IPS DF 4.7 (cell line): ENCODE measurements at regions not wholly inside any gene's neighbourhood (a gene's known extent, or its start where the extent isn't known, plus 50 kb on each side); places are given as distances from the start of the nearest gene placed in this dataset.
"Not testable (repeated sequence)": the region's sequence is repeated elsewhere in the genome, so short reads cannot be mapped to it uniquely, and the experiment has no call there.

Experiments used
- DNase-seq: peaks from one replicate; pipeline ENCODE4 v3.0.0-alpha.2; 2013; ENCODE audit warnings: low spot score; ENCODE audit errors: extremely low read depth

- DNase-seq: no peak
Observed at GRCh38 chr10:85311613-85312337, 983.4 kb downstream of the CCSER2 start.

- no peak for DNase-seq
Observed at GRCh38 chr10:85315657-85316056, 987.3 kb downstream of the CCSER2 start.

GRCh38 chr10:85316276-85316675 is 987.9 kb downstream of the CCSER2 start:
- no peak for DNase-seq

- DNase-seq: no peak
Observed at GRCh38 chr10:85317827-85318226, 989.4 kb downstream of the CCSER2 start.

GRCh38 chr10:85318809-85319807 is 990.7 kb downstream of the CCSER2 start:
- DNase-seq: no peak

- no peak for DNase-seq
Observed at GRCh38 chr10:85319826-85320225, 991.4 kb downstream of the CCSER2 start.

- DNase-seq: no peak
Observed at GRCh38 chr10:85333594-85333993, 1005.2 kb downstream of the CCSER2 start.

- DNase-seq: no peak
Observed at GRCh38 chr10:85362401-85362800, 1004.2 kb downstream of the GRID1 start.

- no peak for DNase-seq
Observed at GRCh38 chr10:85377029-85377806, 989.4 kb downstream of the GRID1 start.

- no peak for DNase-seq
Observed at GRCh38 chr10:85379338-85379737, 987.3 kb downstream of the GRID1 start.

GRCh38 chr10:85400981-85401695 is 965.5 kb downstream of the GRID1 start:
- no peak for DNase-seq

GRCh38 chr10:85402541-85402940 is 964.1 kb downstream of the GRID1 start:
- DNase-seq: no peak

- DNase-seq: no peak
Observed at GRCh38 chr10:85407088-85407487, 959.5 kb downstream of the GRID1 start.

- DNase-seq: no peak
Observed at GRCh38 chr10:85408388-85408787, 958.2 kb downstream of the GRID1 start.

- DNase-seq: not testable (repeated sequence)
Observed at GRCh38 chr10:85410586-85410985, 956.0 kb downstream of the GRID1 start.

GRCh38 chr10:85413570-85413969 is 953.0 kb downstream of the GRID1 start:
- DNase-seq: no peak

- peak; percentile 28 for DNase-seq
Observed at GRCh38 chr10:85420501-85421191, 945.9 kb downstream of the GRID1 start.

GRCh38 chr10:85421421-85421820 is 945.2 kb downstream of the GRID1 start:
- no peak for DNase-seq

GRCh38 chr10:85429126-85429525 is 937.5 kb downstream of the GRID1 start:
- DNase-seq: no peak

- no peak for DNase-seq
Observed at GRCh38 chr10:85430991-85431390, 935.6 kb downstream of the GRID1 start.
